H9 (cell line): ENCODE measurements at regions not wholly inside any gene's neighbourhood (a gene's known extent, or its start where the extent isn't known, plus 50 kb on each side); places are given as distances from the start of the nearest gene placed in this dataset.

Experiments
- DNase-seq: peaks from one replicate; pipeline ENCODE4 v3.0.0-alpha.2; 2017
- H2AFZ ChIP-seq: one replicate; pipeline ENCODE4 v1.6.1; 2013; ENCODE audit warnings: mild to moderate bottlenecking, low read length, control low read depth, moderate library complexity
- H2AK5ac ChIP-seq: 2 replicates; pipeline ENCODE4 v1.6.1; 2013; ENCODE audit warnings: low read length, control low read depth, mixed read lengths; ENCODE audit not compliant: insufficient read length
- H2BK120ac ChIP-seq: one replicate; pipeline ENCODE4 v1.6.1; 2013; ENCODE audit warnings: low read depth, mild to moderate bottlenecking, low read length, control low read depth, inconsistent platforms; ENCODE audit not compliant: poor library complexity, severe bottlenecking
- H2BK12ac ChIP-seq: 2 replicates; pipeline ENCODE4 v1.6.1; 2013; ENCODE audit warnings: low read length, control low read depth, mixed read lengths, low read depth; ENCODE audit not compliant: insufficient read length
- H2BK15ac ChIP-seq: 2 replicates; pipeline ENCODE4 v1.6.1; 2013; ENCODE audit warnings: low read depth, low read length, control low read depth
- H2BK20ac ChIP-seq: one replicate; pipeline ENCODE4 v1.6.1; 2013; ENCODE audit warnings: low read depth, mild to moderate bottlenecking, low read length, control low read depth, inconsistent platforms; ENCODE audit not compliant: poor library complexity, severe bottlenecking
- H2BK5ac ChIP-seq: 2 replicates; pipeline ENCODE4 v1.6.1; 2013; ENCODE audit warnings: low read length, control low read depth, mixed read lengths; ENCODE audit not compliant: insufficient read length
- H3K14ac ChIP-seq: 2 replicates; pipeline ENCODE4 v1.6.1; 2013; ENCODE audit warnings: low read length, control low read depth; ENCODE audit not compliant: insufficient read depth
- H3K18ac ChIP-seq: 2 replicates; pipeline ENCODE4 v1.6.1; 2013; ENCODE audit warnings: low read depth, mild to moderate bottlenecking, mixed read lengths, low read length, control low read depth; ENCODE audit not compliant: insufficient read length
- H3K23ac ChIP-seq: 2 replicates; pipeline ENCODE4 v1.6.1; 2013; ENCODE audit warnings: low read length, control low read depth, mixed read lengths, low read depth; ENCODE audit not compliant: insufficient read length
- H3K23me2 ChIP-seq: 2 replicates; pipeline ENCODE4 v1.6.1; 2013; ENCODE audit warnings: low read depth, mild to moderate bottlenecking, mixed read lengths, low read length, control low read depth; ENCODE audit not compliant: insufficient read length, poor library complexity, severe bottlenecking
- H3K27ac ChIP-seq: 2 replicates; pipeline ENCODE4 v1.5.1; 2013; ENCODE audit warnings: low read length, control low read depth, mixed read lengths, low read depth; ENCODE audit not compliant: insufficient read length
- H3K27me3 ChIP-seq: 2 replicates; pipeline ENCODE4 v1.6.1; 2013; ENCODE audit warnings: low read length, control low read depth, inconsistent platforms; ENCODE audit not compliant: insufficient read depth
- H3K4ac ChIP-seq: 2 replicates; pipeline ENCODE4 v1.6.1; 2013; ENCODE audit warnings: low read depth, mild to moderate bottlenecking, control low read depth, inconsistent platforms, low read length, moderate library complexity
- H3K4me1 ChIP-seq: 2 replicates; pipeline ENCODE4 v1.6.1; 2013; ENCODE audit warnings: low read length, control low read depth, inconsistent platforms; ENCODE audit not compliant: insufficient read depth
- H3K4me2 ChIP-seq: 2 replicates; pipeline ENCODE4 v1.6.1; 2013; ENCODE audit warnings: low read length, control low read depth, mixed read lengths; ENCODE audit not compliant: insufficient read length, insufficient read depth
- H3K56ac ChIP-seq: 2 replicates; pipeline ENCODE4 v1.6.1; 2013; ENCODE audit warnings: low read depth, mild to moderate bottlenecking, mixed read lengths, low read length, control low read depth; ENCODE audit not compliant: insufficient read length
- H3K79me1 ChIP-seq: 2 replicates; pipeline ENCODE4 v1.6.1; 2013; ENCODE audit warnings: low read depth, mild to moderate bottlenecking, moderate library complexity, low read length, control low read depth, inconsistent platforms; ENCODE audit not compliant: insufficient read depth, poor library complexity, severe bottlenecking
- H3K79me2 ChIP-seq: 2 replicates; pipeline ENCODE4 v1.6.1; 2013; ENCODE audit warnings: low read length, control low read depth, inconsistent platforms; ENCODE audit not compliant: insufficient read depth
- H3K9ac ChIP-seq: 2 replicates; pipeline ENCODE4 v1.6.1; 2013; ENCODE audit warnings: low read length, control low read depth, mixed read lengths; ENCODE audit not compliant: insufficient read length; ENCODE audit errors: extremely low read depth
- H3K9me3 ChIP-seq: one replicate; pipeline ENCODE4 v1.6.1; 2013; ENCODE audit warnings: low read depth, low read length, inconsistent platforms; ENCODE audit not compliant: control insufficient read depth
- H3T11ph ChIP-seq: one replicate; pipeline ENCODE4 v1.6.1; 2013; ENCODE audit warnings: mild to moderate bottlenecking, low read length, control low read depth, inconsistent platforms
- H4K20me1 ChIP-seq: one replicate; pipeline ENCODE4 v1.6.1; 2013; ENCODE audit not compliant: control insufficient read depth, insufficient read length, insufficient read depth
- H4K5ac ChIP-seq: 2 replicates; pipeline ENCODE4 v1.6.1; 2013; ENCODE audit warnings: low read depth, mild to moderate bottlenecking, mixed read lengths, low read length, control low read depth; ENCODE audit not compliant: insufficient read length
- H4K8ac ChIP-seq: replicated peaks from 2 replicates; pipeline ENCODE4 v1.6.1; 2013; ENCODE audit warnings: low read length, control low read depth, mixed read lengths, low read depth; ENCODE audit not compliant: insufficient read length
- H4K91ac ChIP-seq: 2 replicates; pipeline ENCODE4 v1.6.1; 2013; ENCODE audit warnings: low read depth, mild to moderate bottlenecking, moderate library complexity, mixed read lengths, low read length, control low read depth; ENCODE audit not compliant: insufficient read length
- H3K27ac Mint-ChIP-seq, 3 experiments: 2 replicates in 2 of 3; 3 replicates in 1 of 3; pipeline ENCODE4 v1.8.0; 2020 to 2021; ENCODE audit warnings: mixed read lengths in 3 of 3, mild to moderate bottlenecking in 1 of 3, moderate library complexity in 1 of 3
- H3K27me3 Mint-ChIP-seq: 2 replicates; pipeline ENCODE4 v1.8.0; 2021; ENCODE audit warnings: low read depth, mild to moderate bottlenecking, moderate library complexity, mixed read lengths
- H3K36me3 Mint-ChIP-seq, 3 experiments: 2 replicates in 2 of 3; 3 replicates in 1 of 3; pipeline ENCODE4 v1.8.0; 2020 to 2021; ENCODE audit warnings: low read depth in 3 of 3, mixed read lengths in 3 of 3; ENCODE audit not compliant: insufficient read depth in 1 of 3
- H3K4me1 Mint-ChIP-seq, 2 experiments: 2 replicates each; pipeline ENCODE4 v1.8.0; 2020; ENCODE audit warnings: mixed read lengths in 2 of 2
- H3K4me3 Mint-ChIP-seq, 2 experiments: 2 replicates in 1 of 2; 3 replicates in 1 of 2; pipeline ENCODE4 v1.8.0; 2020 to 2021; ENCODE audit warnings: mild to moderate bottlenecking in 2 of 2, mixed read lengths in 2 of 2, moderate library complexity in 1 of 2
- H3K9me3 Mint-ChIP-seq, 2 experiments: 2 replicates in 1 of 2; 3 replicates in 1 of 2; pipeline ENCODE4 v1.8.0; 2020; ENCODE audit warnings: mild to moderate bottlenecking in 2 of 2, mixed read lengths in 2 of 2, moderate library complexity in 1 of 2
- CTCF ChIP-seq: fragments of 200-600 bp; sonication (generic); conservative IDR thresholded peaks from 3 replicates; pipeline ENCODE4 v1.8.0; 2021; ENCODE audit warnings: antibody characterized with exemption, mild to moderate bottlenecking
- WGBS: extraction: QIAGEN DNeasy Blood & Tissue Kit; methylation state at CpG from one replicate; pipeline ENCODE4 v1.1.7; 2013; ENCODE audit warnings: missing lambda C conversion rate, low lambda C conversion rate, mixed read lengths; ENCODE audit not compliant: insufficient read length; ENCODE audit errors: extremely low coverage; 5-methylcytosine and 5-hydroxymethylcytosine counted together

- H2BK5ac ChIP-seq = no peak overlapping the region
- DNase-seq = no peak
- H3K27ac Mint-ChIP-seq = no peak overlapping the region
- no peak overlapping the region for H2AK5ac ChIP-seq
- no peak overlapping the region for H3T11ph ChIP-seq
- H3K79me1 ChIP-seq = no peaks in the 10 kb centered on the region
- H2BK12ac ChIP-seq = no peak overlapping the region
- H2AFZ ChIP-seq = no peak overlapping the region
- no peak overlapping the region for H3K4ac ChIP-seq
- no peak overlapping the region for H4K8ac ChIP-seq
- H2BK15ac ChIP-seq = no peak overlapping the region
- H3K9me3 ChIP-seq = no peaks in the 10 kb centered on the region
- H4K20me1 ChIP-seq = no peaks in the 10 kb centered on the region
- H3K4me3 Mint-ChIP-seq = no peak overlapping the region
- H3K4me1 Mint-ChIP-seq = no peaks in the 10 kb centered on the region; a peak in 1 of 4 replicates
- TF ChIP-seq CTCF = no peak
- H3K4me2 ChIP-seq = no peak overlapping the region
- no peaks in the 10 kb centered on the region for H3K36me3 Mint-ChIP-seq
- peaks cover 52% of the 10 kb centered on the region for H3K27me3 Mint-ChIP-seq
- H3K27me3 ChIP-seq = peaks cover 5% of the 10 kb centered on the region; the same call in 1 of the 2 replicates
- no peaks in the 10 kb centered on the region for H3K4me1 ChIP-seq
- H3K23ac ChIP-seq = no peak overlapping the region
- no peaks in the 10 kb centered on the region for H3K23me2 ChIP-seq
- H3K9ac ChIP-seq = no peak overlapping the region
- H3K14ac ChIP-seq = no peak overlapping the region; the same call in 1 of the 2 replicates
- H4K91ac ChIP-seq = no peak overlapping the region
- no peaks in the 10 kb centered on the region for H3K79me2 ChIP-seq
- H4K5ac ChIP-seq = no peak overlapping the region
- H3K9me3 Mint-ChIP-seq = no peaks in the 10 kb centered on the region; a peak in 1 of 5 replicates
- no peak overlapping the region for H3K56ac ChIP-seq
- H2BK120ac ChIP-seq = no peak overlapping the region
- H3K27ac ChIP-seq = no peak overlapping the region
- no peak overlapping the region for H2BK20ac ChIP-seq
- H3K18ac ChIP-seq = no peak overlapping the region
- WGBS = no CpG with 5 or more reads among the region's 17 CpGs
These were observed 96.8 kb upstream of the DIO3 start for GRCh38 chr14:101464310-101464983.
